ENCODE measurements at regions not wholly inside any gene's neighbourhood (a gene's known extent, or its start where the extent isn't known, plus 50 kb on each side); places are given as distances from the start of the nearest gene placed in this dataset.

DNA sequence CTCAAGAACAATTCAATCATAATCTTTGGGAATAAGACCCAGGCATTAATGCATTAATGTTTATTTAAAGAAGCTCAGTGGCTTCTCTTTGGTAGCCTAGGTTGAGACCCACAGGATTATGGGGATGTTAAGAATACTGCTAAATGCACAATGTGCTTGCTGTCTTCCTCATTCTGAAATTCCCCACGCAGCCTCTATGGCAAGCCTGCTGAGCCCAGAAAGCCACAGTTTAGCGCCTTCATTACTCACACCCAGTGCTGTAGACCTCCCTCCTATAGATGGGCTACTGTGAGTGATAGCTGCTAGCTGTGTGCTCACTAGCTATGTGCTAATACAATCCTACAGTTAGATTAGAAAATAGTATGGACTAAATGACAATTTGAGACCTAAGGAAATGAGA lies 90.6 kb downstream of the TNFSF13B start:
- no peak for DNase-seq

DNA sequence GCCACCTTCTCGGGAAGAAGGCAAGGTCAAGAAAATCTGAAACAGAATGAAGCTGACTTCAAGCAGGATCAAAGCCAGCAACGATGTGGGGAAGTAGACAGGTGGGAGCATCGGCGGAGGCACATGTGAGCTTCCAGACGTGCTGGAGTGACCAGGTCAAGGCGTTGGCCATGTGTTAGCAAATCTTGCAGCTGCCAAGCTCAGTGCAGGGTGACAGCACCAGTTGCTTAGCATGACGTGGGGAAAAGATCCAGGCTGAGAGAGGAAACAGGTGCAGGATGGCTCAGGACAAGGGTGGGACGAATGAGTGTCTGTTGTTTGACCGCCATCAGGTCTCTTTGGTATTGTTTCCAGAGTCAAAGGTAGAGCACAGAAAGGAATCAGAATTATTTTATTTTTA lies 92.3 kb downstream of the TNFSF13B start:
- no peak for DNase-seq

DNA sequence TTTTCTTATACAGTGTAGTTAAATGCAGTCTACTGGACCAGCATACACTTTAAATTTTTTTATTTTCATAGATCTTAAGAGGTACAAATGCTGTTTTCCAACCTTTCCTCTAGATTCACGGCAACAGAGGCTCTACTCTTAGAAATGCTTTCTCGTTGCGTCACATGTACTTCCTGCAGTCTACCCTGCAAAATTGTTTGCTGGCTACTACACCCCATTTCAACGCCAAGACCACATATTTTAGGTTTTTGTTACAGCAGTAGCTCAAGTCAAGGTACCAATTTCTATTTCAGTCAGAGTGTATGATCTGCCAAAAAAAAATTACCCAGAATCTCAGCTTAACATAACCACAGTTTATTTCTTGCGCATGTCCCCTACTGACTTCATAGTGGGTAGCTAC lies 94.1 kb downstream of the TNFSF13B start:
- DNase-seq: no peak

DNA sequence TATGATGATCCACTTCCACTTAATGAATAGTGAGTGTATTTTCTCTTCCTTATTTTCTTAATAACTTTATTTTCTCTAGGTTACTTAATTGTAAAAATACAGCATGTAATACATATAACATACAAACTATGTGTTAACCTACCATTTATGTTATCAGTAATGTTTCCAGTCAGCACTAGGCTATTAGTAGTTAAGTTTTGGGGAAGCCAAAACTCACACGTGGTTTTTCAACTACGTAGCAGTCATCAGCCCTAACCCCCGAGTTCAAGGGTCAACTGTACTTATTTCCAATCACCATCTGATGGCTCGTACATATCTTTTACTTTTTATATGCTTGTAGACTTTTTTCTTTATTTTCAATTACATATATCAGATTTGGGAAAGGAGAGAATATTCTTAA lies 95.7 kb downstream of the TNFSF13B start:
- DNase-seq: no peak

DNA sequence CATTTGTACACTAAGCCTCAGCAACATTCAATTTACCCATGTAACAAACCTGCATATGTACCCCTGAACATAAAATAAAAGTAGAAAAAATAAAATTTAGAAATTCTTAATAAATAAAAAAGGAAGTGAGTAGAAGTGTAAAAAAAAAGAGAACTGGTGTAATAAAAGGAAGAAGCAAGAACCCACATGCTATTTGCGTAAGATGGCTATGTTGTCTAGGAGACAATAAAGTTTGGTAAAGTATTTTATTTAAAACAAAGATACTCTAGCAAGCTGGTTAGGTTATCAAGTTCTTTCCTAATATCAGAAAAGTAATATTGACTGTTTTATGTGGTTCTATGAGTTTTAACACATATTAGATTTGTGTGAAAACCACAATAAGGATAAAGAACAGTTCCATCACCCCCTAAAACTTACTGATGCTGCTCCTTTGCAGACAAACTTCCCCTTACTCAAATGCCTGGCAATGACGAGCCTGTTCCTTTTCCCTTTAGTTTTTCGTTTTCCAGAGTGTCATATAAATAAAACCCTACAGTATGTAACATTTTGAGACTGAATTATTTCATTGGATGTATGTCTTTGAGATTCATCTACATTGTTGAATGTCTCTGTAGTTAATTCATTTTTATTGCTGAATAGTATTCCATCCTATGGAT lies 98.9 kb downstream of the TNFSF13B start:
- DNase-seq: no peak

DNA sequence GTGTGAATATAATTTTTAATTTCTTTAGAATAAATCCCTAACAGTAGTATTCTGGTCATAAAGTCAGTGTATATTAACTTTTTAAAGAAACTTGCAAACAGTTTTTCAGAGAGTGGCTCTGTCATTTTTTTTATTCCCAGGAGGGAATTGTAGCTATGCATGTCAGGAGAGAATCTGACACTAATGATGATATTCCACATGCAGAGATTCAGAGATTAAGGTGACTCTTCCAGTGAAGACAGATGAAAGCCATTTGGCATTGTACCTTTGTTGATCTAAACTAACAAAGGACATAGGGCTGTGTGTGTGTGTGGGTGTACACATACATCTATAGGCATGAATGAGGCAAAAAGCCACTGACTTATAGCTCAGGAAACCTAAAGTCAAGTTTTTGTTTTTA lies 99.9 kb downstream of the TNFSF13B start:
- no peak for DNase-seq

DNA sequence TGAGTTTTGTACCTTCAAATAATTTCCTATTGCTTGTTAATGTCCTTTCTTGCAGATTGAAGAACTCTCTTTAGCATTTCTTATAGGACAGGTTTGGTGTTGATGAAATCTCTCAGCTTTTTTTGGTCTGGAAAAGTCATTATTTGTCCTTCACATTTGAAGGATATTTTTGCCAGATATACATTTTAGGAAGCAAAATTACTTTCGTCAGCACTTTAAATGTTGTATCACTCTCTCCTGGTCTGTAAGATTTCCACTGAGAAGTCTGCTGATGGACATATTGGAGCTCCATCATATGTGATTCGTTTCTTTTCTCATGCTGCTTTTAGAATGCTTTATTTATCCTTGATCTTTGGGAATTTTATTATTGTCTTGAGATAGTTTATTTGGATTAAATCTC lies 105.5 kb downstream of the TNFSF13B start:
- no peak for DNase-seq

DNA sequence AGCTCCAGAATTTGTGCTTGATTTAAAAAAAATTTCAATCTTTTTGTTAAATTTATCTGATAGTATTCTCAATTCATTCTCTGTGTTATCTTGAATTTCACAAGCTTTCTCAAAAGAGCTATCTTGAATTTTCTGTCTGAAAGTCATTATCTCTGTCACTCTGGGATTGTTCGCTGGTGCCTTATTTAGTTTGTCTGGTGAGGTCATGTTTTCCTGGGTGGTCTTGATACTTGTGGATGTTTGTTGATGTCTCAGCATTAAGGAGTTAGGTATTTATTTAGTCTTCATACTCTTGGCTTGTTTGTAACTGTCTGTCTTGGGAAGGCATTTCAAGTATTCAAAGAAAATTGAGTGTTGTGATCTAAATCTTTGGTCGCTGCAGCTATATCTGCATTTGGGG lies 106.3 kb downstream of the TNFSF13B start:
- DNase-seq: no peak

DNA sequence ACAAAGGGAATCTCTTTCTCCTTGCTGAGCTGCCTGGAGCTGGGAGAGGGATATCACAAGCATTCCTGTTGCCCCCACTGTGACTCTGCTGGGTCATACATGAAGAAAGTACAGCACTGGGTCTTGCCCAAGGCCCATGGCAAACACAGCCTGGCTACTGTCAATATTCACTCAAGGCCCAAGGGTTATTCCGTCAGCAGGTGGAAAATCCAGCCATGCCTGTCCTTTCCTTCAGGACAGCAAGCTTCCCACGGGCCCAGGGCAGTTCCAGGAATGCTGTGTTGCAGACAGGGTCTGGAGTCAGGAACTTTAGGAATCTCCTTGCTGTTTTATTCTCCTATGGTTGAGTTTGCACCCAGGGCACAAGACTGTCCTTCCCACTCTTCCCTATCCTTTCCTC lies 106.8 kb downstream of the TNFSF13B start:
- no peak for DNase-seq

DNA sequence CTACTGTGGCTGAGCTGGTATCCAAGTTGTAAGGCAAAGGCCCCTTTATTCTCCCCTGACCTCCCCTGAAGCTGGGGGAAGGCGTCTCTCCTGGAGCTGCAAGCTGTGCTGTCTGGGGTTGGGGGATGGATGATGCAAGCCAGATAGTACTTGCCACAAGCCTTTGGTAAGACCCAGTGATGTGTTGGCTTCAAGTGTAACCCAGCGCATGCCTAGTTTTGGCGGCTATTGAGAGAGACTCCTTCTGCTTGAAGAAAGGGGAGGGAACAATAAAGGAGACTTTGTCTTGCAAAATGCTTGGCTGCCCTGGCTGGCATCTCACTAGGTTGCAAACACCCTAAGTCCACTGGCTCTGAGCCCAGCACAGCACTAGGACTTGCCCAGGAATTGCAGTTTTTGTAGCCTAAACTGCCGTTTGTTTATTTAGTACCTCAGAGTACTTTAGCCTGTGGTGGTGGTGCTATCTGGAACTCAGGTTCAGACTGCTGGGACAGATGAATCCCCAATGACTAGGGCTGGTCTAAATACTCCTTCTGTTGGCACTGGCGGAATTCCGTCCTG lies 108.2 kb downstream of the TNFSF13B start:
- DNase-seq: no peak

DNA sequence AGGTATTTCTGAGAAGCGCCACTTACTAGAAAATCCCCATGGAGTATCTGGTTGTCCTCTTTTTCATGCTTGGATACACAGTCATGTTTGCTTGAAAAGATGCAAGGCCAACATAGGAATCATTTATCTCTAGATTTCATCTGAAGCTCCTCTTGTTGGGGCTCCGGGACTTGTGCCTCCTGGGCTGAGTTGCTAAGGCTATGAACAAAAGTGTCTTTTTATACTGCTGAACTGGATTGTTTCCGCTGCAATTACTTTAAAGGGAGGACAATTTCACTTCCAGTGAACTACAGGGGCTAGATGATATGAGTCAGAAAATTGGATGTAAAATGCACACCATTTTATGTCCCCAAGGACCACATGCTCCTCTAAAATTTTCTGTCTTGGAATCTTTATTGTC lies 114.1 kb downstream of the TNFSF13B start:
- DNase-seq: no peak

DNA sequence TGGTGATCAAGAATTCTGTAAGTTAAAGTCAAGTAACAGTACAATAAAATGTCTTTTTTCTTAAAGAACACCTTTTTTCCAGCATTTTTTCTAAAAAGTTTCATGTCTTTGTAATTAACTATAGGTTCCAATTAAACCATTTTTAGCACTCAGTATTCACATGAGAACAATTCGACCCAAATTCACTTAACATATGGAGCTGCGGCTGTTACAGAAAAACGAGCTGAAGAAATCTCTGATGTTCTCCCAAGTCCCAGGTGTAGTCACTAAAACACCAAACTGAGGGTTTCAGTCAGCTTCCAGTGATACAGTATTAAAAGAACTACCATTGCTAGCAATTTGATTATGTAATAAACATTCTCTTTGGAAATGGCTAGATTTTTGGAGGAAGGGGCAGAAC lies 117.6 kb downstream of the TNFSF13B start:
- DNase-seq: no peak

DNA sequence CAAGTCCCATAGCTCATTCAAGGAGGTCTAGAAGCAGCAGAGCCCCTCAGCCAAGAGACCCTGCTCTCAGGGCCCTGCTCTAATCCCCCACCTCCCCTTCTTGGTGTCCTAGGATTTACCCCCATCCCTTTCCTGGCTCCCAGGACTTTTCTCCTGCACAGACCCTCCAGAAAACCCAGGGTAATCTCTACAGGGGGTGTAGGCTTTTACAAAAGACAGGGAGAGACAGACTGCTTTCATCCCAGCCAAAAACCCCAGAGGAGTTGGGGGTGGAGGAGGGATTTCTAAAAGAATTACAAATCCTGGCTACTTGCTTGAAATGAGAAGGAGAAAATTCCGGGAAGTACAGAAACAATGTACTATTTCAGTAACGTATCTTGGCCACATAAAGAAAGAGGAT lies 133.3 kb downstream of the TNFSF13B start:
- DNase-seq: no peak

DNA sequence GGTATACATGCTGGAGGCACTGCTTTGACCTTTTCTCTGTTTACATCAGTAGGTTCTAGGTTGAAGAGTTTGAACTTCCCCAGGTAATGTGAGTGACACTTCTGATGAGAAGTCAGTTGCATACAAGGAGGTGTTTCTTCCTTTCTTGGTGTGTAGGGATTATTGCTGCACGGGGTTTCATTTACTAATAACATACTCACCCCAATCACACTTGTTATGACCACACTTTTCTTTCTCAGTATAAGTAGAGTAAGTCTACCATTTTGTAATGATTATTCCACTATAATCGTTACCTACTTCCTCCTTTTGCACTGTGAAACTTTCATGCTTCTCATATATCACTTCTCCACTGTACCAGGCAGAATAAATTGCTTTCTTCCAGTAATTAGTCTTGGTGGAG lies 138.0 kb downstream of the TNFSF13B start:
- DNase-seq: no peak

DNA sequence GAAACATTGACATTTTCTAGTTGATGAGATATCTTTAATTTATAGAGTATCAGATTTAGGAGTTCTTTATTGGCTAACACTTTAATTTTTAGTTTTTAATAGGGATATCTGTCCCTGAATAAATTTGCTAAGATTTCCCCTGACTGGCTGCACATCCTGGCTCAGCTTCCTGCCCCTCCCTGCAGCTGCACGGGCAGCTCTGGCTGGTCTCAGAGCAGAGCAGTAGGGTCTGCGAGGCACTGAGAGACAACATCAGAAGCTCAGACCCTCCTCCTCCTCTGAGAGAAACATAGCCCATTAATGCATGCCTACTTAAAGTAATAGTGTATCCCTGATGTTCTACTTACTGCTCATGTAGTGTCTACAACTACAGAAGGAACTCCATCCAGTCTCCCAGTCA lies 139.2 kb downstream of the TNFSF13B start:
- DNase-seq: no peak

DNA sequence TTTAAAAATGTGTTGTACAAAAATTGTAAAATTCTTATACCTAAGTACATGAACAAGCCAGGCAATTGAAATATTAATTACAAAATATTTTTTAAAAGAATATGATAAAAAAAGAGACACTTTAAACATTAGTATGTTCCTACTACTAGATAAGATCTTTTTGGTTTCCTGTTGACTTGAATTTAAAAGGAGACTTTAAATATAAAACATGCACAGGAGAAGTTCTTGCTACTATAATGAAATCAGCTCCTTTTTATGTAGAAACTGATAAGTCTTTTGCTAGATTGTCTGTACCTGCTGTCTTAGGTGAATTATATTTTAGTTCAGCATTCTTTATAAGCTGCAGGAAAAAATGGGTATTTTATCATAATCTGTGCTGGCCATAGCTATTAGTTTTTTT lies 140.2 kb downstream of the TNFSF13B start:
- no peak for DNase-seq

DNA sequence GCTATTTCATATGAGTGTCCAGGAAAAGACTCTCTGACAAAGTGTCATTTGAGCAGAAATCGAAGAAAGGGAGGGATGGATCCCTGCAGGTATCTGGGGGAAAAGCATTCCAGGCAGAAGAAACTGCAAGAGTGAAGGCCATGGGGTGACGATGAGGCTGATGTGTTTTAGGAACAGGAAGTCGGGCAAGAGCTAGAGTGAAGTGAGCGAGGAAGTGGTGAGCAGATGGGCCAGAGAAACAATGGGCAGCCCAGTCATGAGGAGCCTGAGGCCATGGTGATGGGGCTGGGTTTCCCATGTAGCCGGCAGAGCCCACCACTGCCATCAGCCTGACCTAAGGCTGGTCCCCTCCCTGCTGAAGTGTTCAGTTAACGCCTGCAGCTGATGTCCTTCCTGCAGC lies 150.2 kb downstream of the TNFSF13B start:
- DNase-seq: no peak

DNA sequence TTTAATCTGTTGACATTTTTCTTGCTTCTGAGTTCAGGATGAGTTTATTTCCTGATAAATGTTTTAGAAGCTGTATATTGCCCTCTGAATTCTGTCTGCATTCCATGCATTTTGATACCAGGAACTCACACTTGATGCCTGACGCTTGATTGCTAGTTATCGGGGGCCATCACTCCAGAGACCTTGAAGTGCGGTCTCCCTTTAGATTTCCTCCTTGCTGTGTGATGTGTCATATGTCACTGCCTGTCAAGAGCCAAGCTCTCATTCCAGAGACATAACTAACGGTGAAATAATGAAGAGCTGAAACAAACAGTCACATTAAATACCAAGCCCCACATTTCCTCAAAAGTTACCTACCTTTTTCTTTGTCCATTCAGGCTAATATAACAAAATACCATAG lies 155.5 kb downstream of the TNFSF13B start:
- DNase-seq: no peak

DNA sequence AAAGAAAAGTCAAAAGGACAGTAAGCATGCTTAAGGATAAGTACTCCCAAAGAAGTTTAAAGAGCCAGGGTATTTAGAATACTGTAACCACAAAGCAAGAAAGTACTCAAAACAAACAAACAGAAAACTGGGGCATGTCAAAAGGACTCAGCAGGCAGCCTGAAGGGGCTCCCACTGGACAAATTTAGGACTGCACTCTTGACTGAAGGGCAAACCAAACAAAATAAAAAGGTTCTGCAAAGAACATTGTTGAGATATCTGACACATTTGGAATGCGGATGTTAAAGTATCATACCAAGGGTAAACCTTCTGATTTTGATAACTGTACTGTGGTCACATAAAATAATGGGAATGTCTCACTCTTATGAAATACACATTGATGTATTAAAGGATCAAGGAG lies 157.4 kb downstream of the TNFSF13B start:
- no peak for DNase-seq

DNA sequence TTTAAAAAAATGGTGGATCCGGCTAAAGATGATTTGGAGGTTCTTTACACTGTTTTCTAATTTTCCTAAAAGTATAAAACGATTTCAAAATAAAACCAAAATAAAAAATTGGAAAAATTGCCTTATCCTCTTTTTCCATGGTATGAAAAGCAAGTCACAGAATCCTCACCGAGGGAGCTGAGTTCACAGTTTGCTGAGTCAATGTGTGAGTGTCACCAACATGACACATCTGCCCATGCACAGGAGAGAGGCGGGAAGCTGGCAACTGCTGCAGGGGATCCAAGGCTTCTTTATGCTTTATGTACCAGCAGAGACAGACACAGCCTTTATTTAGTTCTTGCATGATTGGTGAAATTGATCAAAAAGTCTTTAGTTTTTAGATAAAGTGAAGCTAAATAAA lies 157.8 kb downstream of the TNFSF13B start:
- DNase-seq: no peak

DNA sequence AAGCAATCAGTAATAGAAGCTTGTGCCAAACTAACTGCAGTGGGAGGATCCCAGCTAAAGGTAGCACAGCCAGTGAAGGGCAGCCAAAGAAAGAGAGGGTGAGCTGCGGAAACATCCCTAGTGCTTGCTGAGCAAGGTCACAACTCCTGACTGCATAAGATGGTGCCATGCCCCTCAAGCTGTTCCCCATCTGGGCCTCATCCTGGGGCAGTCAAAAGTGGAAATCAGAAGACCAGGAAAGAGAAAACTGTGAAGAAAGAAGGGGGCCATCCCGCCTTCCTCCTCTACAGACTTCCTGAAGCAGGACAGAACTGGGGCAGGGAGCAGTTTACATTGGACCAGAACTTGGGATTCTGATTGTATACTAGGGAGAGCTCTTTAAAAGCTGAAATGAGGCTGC lies 159.2 kb downstream of the TNFSF13B start:
- no peak for DNase-seq

DNA sequence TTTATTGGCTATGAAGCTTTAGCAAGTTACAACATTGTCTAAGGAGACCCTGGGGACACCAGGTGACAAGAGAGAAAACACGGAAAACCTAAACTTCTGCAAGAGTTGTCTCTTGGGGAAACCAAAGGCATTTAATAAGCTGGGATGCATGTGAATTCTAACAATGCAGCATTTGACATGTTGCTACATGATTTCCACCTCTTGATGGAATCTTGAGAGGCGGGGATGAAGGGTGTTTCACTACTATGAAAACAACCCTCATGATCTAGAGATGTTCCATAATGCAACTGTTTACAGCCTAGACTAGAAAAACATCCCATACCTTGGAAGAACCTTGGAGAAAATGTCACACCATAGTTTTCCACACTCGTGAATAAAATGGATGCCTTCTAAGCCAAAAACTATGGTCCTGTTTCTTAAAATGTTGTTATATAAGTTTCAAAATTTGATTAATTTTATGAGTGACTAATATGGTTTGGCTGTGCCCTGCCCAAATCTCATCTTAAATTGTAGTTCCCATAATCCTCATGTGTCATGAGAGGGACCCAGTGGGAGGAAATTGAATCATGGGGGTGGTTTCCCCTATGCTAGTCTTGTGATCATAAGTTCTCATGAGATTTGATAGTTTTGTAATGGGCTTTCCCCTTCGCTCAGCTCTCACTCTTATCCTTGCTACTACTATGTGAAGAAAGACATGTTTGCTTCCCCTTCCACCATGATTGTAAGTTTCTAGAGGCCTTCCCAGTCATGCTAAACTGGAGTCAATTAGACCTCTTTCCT lies 164.6 kb downstream of the TNFSF13B start:
- no peak for DNase-seq

DNA sequence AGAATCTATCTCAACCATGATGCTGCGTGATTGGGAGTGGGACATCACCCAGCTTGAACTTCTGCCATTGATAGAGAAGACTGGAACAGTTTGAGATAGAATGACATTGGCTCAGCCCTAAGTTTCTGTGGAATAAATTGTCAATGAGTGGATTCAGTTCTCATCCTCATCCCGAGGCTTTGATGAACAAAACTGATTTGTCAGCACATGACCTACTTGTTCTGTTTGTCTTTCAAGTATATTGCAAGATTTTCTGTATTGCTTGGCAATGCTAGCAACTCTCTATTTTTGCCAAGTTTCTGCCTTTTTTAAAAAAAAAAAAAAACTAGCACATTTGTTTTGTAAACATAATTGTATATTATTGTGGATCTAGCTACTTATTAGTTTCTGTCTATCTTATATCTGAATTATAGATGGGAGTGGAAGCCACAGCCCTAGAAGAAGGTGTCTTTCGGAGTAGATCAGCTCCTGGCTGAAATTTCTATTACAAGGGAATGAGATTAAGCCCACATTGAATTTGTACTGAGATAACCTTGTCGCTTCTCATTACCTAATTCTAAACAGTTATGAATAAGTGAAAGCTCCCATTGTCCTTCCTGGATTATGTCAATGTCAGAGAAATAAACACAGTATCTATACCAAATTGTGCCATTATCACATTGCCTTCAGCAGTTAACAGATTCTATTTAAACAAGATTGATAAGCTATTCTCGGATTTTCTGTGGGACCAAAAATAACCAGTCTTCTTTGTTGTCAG lies 166.1 kb downstream of the TNFSF13B start:
- no peak for DNase-seq

DNA sequence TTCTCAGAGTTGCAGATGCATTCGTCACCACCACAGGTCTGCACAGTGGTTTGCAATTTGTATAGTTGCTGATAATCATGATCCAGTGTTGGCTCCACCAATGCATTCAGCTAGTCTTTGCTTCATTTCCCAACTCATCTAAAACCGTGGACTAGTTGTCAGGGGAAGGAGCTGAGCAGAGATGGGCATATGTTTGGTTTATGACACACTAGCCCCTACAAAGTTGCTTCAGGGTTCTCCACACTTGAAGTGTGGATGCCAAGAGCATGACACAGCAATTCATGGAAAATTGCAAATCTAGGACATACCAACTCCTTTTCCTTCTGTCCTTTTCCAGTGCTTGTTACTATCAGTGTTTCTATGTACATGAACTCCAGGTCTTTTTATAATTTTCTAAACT lies 168.0 kb downstream of the TNFSF13B start:
- DNase-seq: no peak
